GM19035 (cell line): ENCODE measurements at regions not wholly inside any gene's neighbourhood (a gene's known extent, or its start where the extent isn't known, plus 50 kb on each side); places are given as distances from the start of the nearest gene placed in this dataset.

ENCODE experiments used
- ATAC-seq: cut with Tn5 transposase; IDR thresholded peaks from one replicate; pipeline ENCODE4 v1.9.1; 2021; ENCODE audit not compliant: unreplicated experiment

GRCh38 chr18:77501266-77501665, 251.6 kb downstream of the GALR1 start:
- no peak for ATAC-seq

- ATAC-seq: no peak
These were observed 255.9 kb downstream of the GALR1 start for GRCh38 chr18:77505499-77505898.

- no peak for ATAC-seq
These were observed 262.5 kb downstream of the GALR1 start for GRCh38 chr18:77512152-77512551.

GRCh38 chr18:77517901-77518300, 268.3 kb downstream of the GALR1 start:
- no peak for ATAC-seq

GRCh38 chr18:77520767-77521166, 271.1 kb downstream of the GALR1 start:
- ATAC-seq: no peak

- no peak for ATAC-seq
These were observed 272.5 kb downstream of the GALR1 start for GRCh38 chr18:77522051-77522675.

GRCh38 chr18:77524909-77525308, 275.3 kb downstream of the GALR1 start:
- ATAC-seq: no peak

- no peak for ATAC-seq
These were observed 277.3 kb downstream of the GALR1 start for GRCh38 chr18:77526962-77527361.

GRCh38 chr18:77528872-77529271, 279.2 kb downstream of the GALR1 start:
- no peak for ATAC-seq

- no peak for ATAC-seq
These were observed 280.0 kb downstream of the GALR1 start for GRCh38 chr18:77529492-77530176.

GRCh38 chr18:77530732-77531131, 281.1 kb downstream of the GALR1 start:
- ATAC-seq: no peak

- ATAC-seq: no peak
These were observed 290.2 kb downstream of the GALR1 start for GRCh38 chr18:77539860-77540259.

- ATAC-seq: no peak
These were observed 295.1 kb downstream of the GALR1 start for GRCh38 chr18:77544792-77545191.

GRCh38 chr18:77547757-77548156, 298.1 kb downstream of the GALR1 start:
- ATAC-seq: no peak

GRCh38 chr18:77548790-77549420, 299.3 kb downstream of the GALR1 start:
- ATAC-seq: no peak

GRCh38 chr18:77550625-77551024, 301.0 kb downstream of the GALR1 start:
- ATAC-seq: no peak

- no peak for ATAC-seq
These were observed 301.4 kb downstream of the GALR1 start for GRCh38 chr18:77551055-77551454.

GRCh38 chr18:77552945-77553344, 303.3 kb downstream of the GALR1 start:
- no peak for ATAC-seq

GRCh38 chr18:77554061-77554460, 304.4 kb downstream of the GALR1 start:
- ATAC-seq: no peak

GRCh38 chr18:77557046-77557587, 307.5 kb downstream of the GALR1 start:
- ATAC-seq: no peak

- ATAC-seq: no peak
These were observed 309.7 kb downstream of the GALR1 start for GRCh38 chr18:77559274-77559910.
